K562 (cell line): ENCODE measurements at regions not wholly inside any gene's neighbourhood (a gene's known extent, or its start where the extent isn't known, plus 50 kb on each side); places are given as distances from the start of the nearest gene placed in this dataset.

Experiments used
- ATAC-seq: fragments of 200-7000 bp; cut with Tn5 transposase; 3 replicates; pipeline ENCODE4 v1.9.1; 2020; ENCODE audit warnings: moderate library complexity
- BruUV-seq: library from RNA; stranded (reverse); fragments of 400-500 nt; replicated peaks from 2 replicates; lab custom pipeline; 2021; lab: Mats Ljungman, UMichigan
- CTCF ChIA-PET: fragments of 300-600 bp; formaldehyde crosslinking; extraction: SDS; loops from one replicate; lab custom pipeline; 2021; ENCODE audit warnings: low intra/inter-chr PET ratio; lab: Yijun Ruan, JAX
- POLR2A ChIA-PET: fragments of 300-600, 350-650 bp; sonication (Branson Sonifier 250); formaldehyde crosslinking; extraction: SDS; loops from one replicate; lab custom pipeline; 2021; ENCODE audit warnings: antibody characterized with exemption, inconsistent platforms; lab: Yijun Ruan, JAX
- DNase-seq, 4 experiments: peaks; one replicate each; pipeline versions ENCODE4 v3.0.0 to v3.0.0-alpha.2; 2011 to 2018; ENCODE audit warnings: low spot score in 3 of 4, mixed read lengths in 3 of 4; ENCODE audit errors: extremely low read depth in 1 of 4
- FAIRE-seq: peaks from 2 replicates; lab custom pipeline; 2011; peaks lifted over from hg19 to GRCh38; lab: Jason Lieb, UNC
- H2AFZ ChIP-seq: 2 replicates; pipeline ENCODE4 v1.6.0; 2011; ENCODE audit warnings: low read depth, low read length, control low read depth, inconsistent platforms
- H3K27ac ChIP-seq: fragments of 200-600 bp; 3 replicates; pipeline ENCODE4 v1.8.0; 2011; ENCODE audit warnings: low read depth, mild to moderate bottlenecking, control low read depth, inconsistent platforms, low read length, moderate library complexity, mixed read lengths; ENCODE audit errors: extremely low read depth
- H3K27me3 ChIP-seq, 2 experiments: fragments of 300-600 bp in 1 of 2; 2 replicates in 1 of 2; 3 replicates in 1 of 2; pipeline versions ENCODE4 v1.6.0 to v1.8.0; 2011; ENCODE audit warnings: inconsistent platforms in 2 of 2, low read length in 2 of 2, mild to moderate bottlenecking in 1 of 2, mixed read lengths in 1 of 2, moderate library complexity in 1 of 2; ENCODE audit not compliant: control insufficient read depth in 2 of 2, insufficient read depth in 2 of 2
- H3K36me3 ChIP-seq: fragments of 300-600 bp; 3 replicates; pipeline ENCODE4 v1.8.0; 2011; ENCODE audit warnings: mild to moderate bottlenecking, low read length, inconsistent platforms; ENCODE audit not compliant: control insufficient read depth, insufficient read depth
- H3K4me1 ChIP-seq, 2 experiments: fragments of 200-600 bp in 1 of 2; replicated peaks in 1 of 2; 2 replicates in 1 of 2; 3 replicates in 1 of 2; pipeline versions ENCODE4 v1.5.1 to v1.8.0; 2011; ENCODE audit warnings: inconsistent platforms in 2 of 2, low read length in 2 of 2, mild to moderate bottlenecking in 1 of 2, mixed read lengths in 1 of 2, moderate library complexity in 1 of 2; ENCODE audit not compliant: control insufficient read depth in 2 of 2, insufficient read depth in 2 of 2
- H3K4me2 ChIP-seq: 2 replicates; pipeline ENCODE4 v1.6.1; 2011; ENCODE audit warnings: low read length, control low read depth, inconsistent platforms, mixed read lengths; ENCODE audit not compliant: insufficient read depth
- H3K4me3 ChIP-seq: fragments of 200-600 bp; sonication (generic), shearing (Covaris generic); 2 replicates; pipeline ENCODE4 v1.5.1; 2016; ENCODE audit warnings: control low read depth, inconsistent platforms
- H3K79me2 ChIP-seq: fragments of 200-600 bp; 3 replicates; pipeline ENCODE4 v1.8.0; 2011; ENCODE audit warnings: low read length, inconsistent platforms; ENCODE audit not compliant: control insufficient read depth, insufficient read depth
- H3K9ac ChIP-seq, 2 experiments: 2 replicates each; pipeline versions ENCODE4 v1.6.0 to v1.6.1; 2011; ENCODE audit warnings: low read depth in 2 of 2, low read length in 2 of 2, control low read depth in 1 of 2, inconsistent platforms in 1 of 2, mild to moderate bottlenecking in 1 of 2, mixed read lengths in 1 of 2; ENCODE audit not compliant: insufficient read depth in 1 of 2
- H3K9me1 ChIP-seq: one replicate; pipeline ENCODE4 v1.6.0; 2011; ENCODE audit warnings: inconsistent platforms, mild to moderate bottlenecking, low read length, moderate library complexity; ENCODE audit not compliant: control insufficient read depth, insufficient read depth
- H3K9me3 ChIP-seq: replicated peaks from 2 replicates; pipeline ENCODE4 v1.5.1; 2011; ENCODE audit warnings: low read depth, low read length, inconsistent platforms; ENCODE audit not compliant: control insufficient read depth, insufficient read depth
- H4K20me1 ChIP-seq: replicated peaks from 2 replicates; pipeline ENCODE4 v1.6.1; 2011; ENCODE audit warnings: low read length, inconsistent platforms, mixed read lengths; ENCODE audit not compliant: control insufficient read depth, insufficient read depth
- L3MBTL2 ChIP-seq: fragments of 450-650 bp; IDR thresholded peaks from 2 replicates; pipeline ENCODE4 v1.6.1; 2016; ENCODE audit warnings: mild to moderate bottlenecking, moderate library complexity
- NR3C1 ChIP-seq: sonication (generic); formaldehyde crosslinking; IDR thresholded peaks from 2 replicates; pipeline ENCODE4 v1.8.1; 2022; ENCODE audit warnings: missing genetic modification reagents
- RFX5 ChIP-seq: IDR thresholded peaks from 2 replicates; pipeline ENCODE4 v1.6.1; 2011; ENCODE audit warnings: low read depth, mild to moderate bottlenecking, improper control_type of control experiment, low read length
- SMAD2 ChIP-seq: fragments of 150-350 bp; IDR thresholded peaks from 2 replicates; pipeline ENCODE4 v1.6.1; 2014; ENCODE audit warnings: low read depth, mild to moderate bottlenecking, low read length
- SREBF1 ChIP-seq: fragments of 150-350 bp; IDR thresholded peaks from 2 replicates; pipeline ENCODE4 v1.6.1; 2014; ENCODE audit warnings: antibody characterized with exemption, low read depth, low read length, borderline replicate concordance
- SUPT5H ChIP-seq: fragments of 450-650 bp; IDR thresholded peaks from 2 replicates; pipeline ENCODE4 v1.6.1; 2016
- ZFP30 ChIP-seq: fragments of 250-450 bp; sonication (Bioruptor Pico); IDR thresholded peaks from 2 replicates; pipeline ENCODE4 v1.8.0; 2022; ENCODE audit warnings: moderate library complexity, mild to moderate bottlenecking, inconsistent platforms, borderline replicate concordance
- ZFPM2 ChIP-seq: fragments of 250-450 bp; sonication (Bioruptor Pico); IDR thresholded peaks from 2 replicates; pipeline ENCODE4 v1.5.1; 2022; ENCODE audit warnings: mild to moderate bottlenecking
- ZNF780A ChIP-seq: fragments of 250-450 bp; sonication (Bioruptor Pico); IDR thresholded peaks from 2 replicates; pipeline ENCODE4 v1.5.0; 2021; ENCODE audit warnings: mild to moderate bottlenecking
- WGBS: fragments of 100-300 bp; shearing (Covaris generic); methylation state at CpG from one replicate; pipeline ENCODE4 v1.1.6; 2016; ENCODE audit warnings: low coverage, mixed read lengths; ENCODE audit not compliant: insufficient coverage; ENCODE audit errors: missing lambda C conversion rate; 5-methylcytosine and 5-hydroxymethylcytosine counted together
- in situ Hi-C: fragments of 300-500 bp; cut with MboI; formaldehyde crosslinking; loops from 4 replicates; pipeline ENCODE4 v1.15.0; 2018; ENCODE audit warnings: inconsistent platforms, mixed read lengths
- intact Hi-C: fragments of 100-400 bp; cut with micrococcal nuclease; formaldehyde crosslinking; loops from 2 replicates; pipeline ENCODE4 v1.14.2; 2022
- TF ChIP-seq, protein P1 (sequence below): fragments of 450-650 bp; IDR thresholded peaks from 2 replicates; pipeline ENCODE4 v1.6.1; 2017; ENCODE audit warnings: mild to moderate bottlenecking, moderate library complexity
- TF ChIP-seq, protein P2 (sequence below): fragments of 250-450 bp; sonication (Bioruptor Pico); IDR thresholded peaks from 2 replicates; pipeline ENCODE4 v1.8.0; 2022; ENCODE audit warnings: inconsistent platforms
- TF ChIP-seq, protein P3 (sequence below): fragments of 450-650 bp; IDR thresholded peaks from 2 replicates; pipeline ENCODE4 v1.6.1; 2017; ENCODE audit warnings: antibody characterized with exemption

DNA sequence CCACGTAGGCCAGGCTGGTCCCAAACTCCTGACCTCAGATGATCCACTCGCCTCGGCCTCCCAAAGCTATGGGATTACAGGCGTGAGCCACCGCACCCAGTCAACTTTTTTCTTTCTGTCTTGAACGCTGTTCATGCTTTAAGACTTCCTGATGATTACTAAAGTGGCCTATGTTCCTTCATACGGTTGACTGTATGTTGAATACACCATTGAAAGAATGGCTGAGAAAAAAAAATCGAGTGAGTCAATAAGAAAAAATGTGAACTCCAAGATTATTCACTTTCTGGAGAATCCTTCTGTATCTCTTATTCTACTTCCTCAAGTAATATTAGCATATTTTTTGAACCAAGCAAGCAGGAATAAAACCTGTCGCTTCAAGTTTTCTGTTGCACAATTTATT lies 955.0 kb downstream of the GATA3 start:
- Histone ChIP-seq H3K36me3 (no peaks in the 10 kb centered on the region), H3K27me3 (no peaks in the 10 kb centered on the region), H3K9ac (no peak overlapping the region), H3K4me2 (no peak overlapping the region), H3K27ac (no peak overlapping the region), H3K9me1 (no peaks in the 10 kb centered on the region), H4K20me1 (no peaks in the 10 kb centered on the region), H3K4me1 (no peaks in the 10 kb centered on the region), H3K79me2 (no peaks in the 10 kb centered on the region), H2AFZ (no peak overlapping the region), H3K4me3 (no peak overlapping the region), H3K9me3 (no peaks in the 10 kb centered on the region)
- CTCF ChIA-PET: no interaction called here
- in situ Hi-C loops: no loop called here
- under 1% methylated on average over 9 of the region's 9 CpGs for WGBS
- FAIRE-seq (no peak), DNase-seq (no peak), ATAC-seq (no peak)
- intact Hi-C loops: no loop called here
- TF ChIP-seq, protein P1, sequence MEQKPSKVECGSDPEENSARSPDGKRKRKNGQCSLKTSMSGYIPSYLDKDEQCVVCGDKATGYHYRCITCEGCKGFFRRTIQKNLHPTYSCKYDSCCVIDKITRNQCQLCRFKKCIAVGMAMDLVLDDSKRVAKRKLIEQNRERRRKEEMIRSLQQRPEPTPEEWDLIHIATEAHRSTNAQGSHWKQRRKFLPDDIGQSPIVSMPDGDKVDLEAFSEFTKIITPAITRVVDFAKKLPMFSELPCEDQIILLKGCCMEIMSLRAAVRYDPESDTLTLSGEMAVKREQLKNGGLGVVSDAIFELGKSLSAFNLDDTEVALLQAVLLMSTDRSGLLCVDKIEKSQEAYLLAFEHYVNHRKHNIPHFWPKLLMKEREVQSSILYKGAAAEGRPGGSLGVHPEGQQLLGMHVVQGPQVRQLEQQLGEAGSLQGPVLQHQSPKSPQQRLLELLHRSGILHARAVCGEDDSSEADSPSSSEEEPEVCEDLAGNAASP: no peak
- no peak for TF ChIP-seq SUPT5H
- TF ChIP-seq SREBF1: no peak
- no peak for TF ChIP-seq SMAD2
- TF ChIP-seq, protein P2, sequence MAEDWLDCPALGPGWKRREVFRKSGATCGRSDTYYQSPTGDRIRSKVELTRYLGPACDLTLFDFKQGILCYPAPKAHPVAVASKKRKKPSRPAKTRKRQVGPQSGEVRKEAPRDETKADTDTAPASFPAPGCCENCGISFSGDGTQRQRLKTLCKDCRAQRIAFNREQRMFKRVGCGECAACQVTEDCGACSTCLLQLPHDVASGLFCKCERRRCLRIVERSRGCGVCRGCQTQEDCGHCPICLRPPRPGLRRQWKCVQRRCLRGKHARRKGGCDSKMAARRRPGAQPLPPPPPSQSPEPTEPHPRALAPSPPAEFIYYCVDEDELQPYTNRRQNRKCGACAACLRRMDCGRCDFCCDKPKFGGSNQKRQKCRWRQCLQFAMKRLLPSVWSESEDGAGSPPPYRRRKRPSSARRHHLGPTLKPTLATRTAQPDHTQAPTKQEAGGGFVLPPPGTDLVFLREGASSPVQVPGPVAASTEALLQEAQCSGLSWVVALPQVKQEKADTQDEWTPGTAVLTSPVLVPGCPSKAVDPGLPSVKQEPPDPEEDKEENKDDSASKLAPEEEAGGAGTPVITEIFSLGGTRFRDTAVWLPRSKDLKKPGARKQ: no peak
- TF ChIP-seq ZFPM2 (CRISPR knock-in tag): no peak
- no peak for TF ChIP-seq L3MBTL2
- TF ChIP-seq, protein P3, sequence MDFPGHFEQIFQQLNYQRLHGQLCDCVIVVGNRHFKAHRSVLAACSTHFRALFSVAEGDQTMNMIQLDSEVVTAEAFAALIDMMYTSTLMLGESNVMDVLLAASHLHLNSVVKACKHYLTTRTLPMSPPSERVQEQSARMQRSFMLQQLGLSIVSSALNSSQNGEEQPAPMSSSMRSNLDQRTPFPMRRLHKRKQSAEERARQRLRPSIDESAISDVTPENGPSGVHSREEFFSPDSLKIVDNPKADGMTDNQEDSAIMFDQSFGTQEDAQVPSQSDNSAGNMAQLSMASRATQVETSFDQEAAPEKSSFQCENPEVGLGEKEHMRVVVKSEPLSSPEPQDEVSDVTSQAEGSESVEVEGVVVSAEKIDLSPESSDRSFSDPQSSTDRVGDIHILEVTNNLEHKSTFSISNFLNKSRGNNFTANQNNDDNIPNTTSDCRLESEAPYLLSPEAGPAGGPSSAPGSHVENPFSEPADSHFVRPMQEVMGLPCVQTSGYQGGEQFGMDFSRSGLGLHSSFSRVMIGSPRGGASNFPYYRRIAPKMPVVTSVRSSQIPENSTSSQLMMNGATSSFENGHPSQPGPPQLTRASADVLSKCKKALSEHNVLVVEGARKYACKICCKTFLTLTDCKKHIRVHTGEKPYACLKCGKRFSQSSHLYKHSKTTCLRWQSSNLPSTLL: no peak
- no peak for TF ChIP-seq RFX5
- TF ChIP-seq ZFP30 (CRISPR knock-in tag): no peak
- no peak for TF ChIP-seq ZNF780A
- no peak for TF ChIP-seq NR3C1
- POLR2A ChIA-PET: no interaction called here
- BruUV-seq: no TSS peak
